Left lung (tissue), 4 donors: ENCODE measurements at regions not wholly inside any gene's neighbourhood (a gene's known extent, or its start where the extent isn't known, plus 50 kb on each side); places are given as distances from the start of the nearest gene placed in this dataset.
A peak's percentile ranks its signal among the peaks of the same experiment; 100 is the strongest.

ENCODE experiments used
- ATAC-seq: fragments of 200-7000 bp; cut with Tn5 transposase; one replicate; pipeline ENCODE4 v1.9.1; 2020; ENCODE audit warnings: moderate library complexity
- DNase-seq, 4 donors: peaks; one replicate each; pipeline ENCODE4 v3.0.0-alpha.2; 2013 to 2020
- H3K27ac ChIP-seq, 2 donors: fragments of 200-600 bp; sonication (generic) in 1 of 2; one replicate each; pipeline versions ENCODE4 v1.5.0 to v1.8.0; 2020 to 2021
- H3K27me3 ChIP-seq, 2 donors: fragments of 200-600 bp; sonication (generic) in 1 of 2; one replicate each; pipeline versions ENCODE4 v1.5.0 to v1.8.0; 2020 to 2021
- H3K36me3 ChIP-seq, 2 donors: fragments of 200-600 bp; sonication (generic) in 1 of 2; one replicate each; pipeline versions ENCODE4 v1.5.0 to v1.8.0; 2020 to 2021
- H3K4me1 ChIP-seq, 2 donors: fragments of 200-600 bp; one replicate each; pipeline ENCODE4 v1.8.0; 2021
- H3K4me3 ChIP-seq, 2 donors: fragments of 200-600 bp; sonication (generic) in 1 of 2; one replicate each; pipeline versions ENCODE4 v1.5.0 to v1.8.0; 2020 to 2021; ENCODE audit warnings: mild to moderate bottlenecking in 1 of 2
- H3K9me3 ChIP-seq, 2 donors: fragments of 200-600 bp; sonication (generic) in 1 of 2; one replicate each; pipeline versions ENCODE4 v1.5.0 to v1.8.0; 2020 to 2021
- CTCF ChIP-seq, 2 donors: fragments of 200-600 bp; sonication (generic) in 1 of 2; IDR thresholded peaks; one replicate each; pipeline versions ENCODE4 v1.5.0 to v1.8.0; 2021; ENCODE audit warnings: antibody characterized with exemption in 2 of 2
- intact Hi-C, 2 donors: fragments of 100-400 bp; cut with DNase I; formaldehyde crosslinking; loops; one replicate each; pipeline versions ENCODE4 v1.11.2 to v1.14.2; 2022
- donor health status: DM: no; HTN: yes; CAD: no.
- donor health status: DM: no; HTN: no; CAD: no.

GRCh38 chr4:106715825-106716224, 320.3 kb downstream of the DKK2 start:
- no peak for ATAC-seq
- no peak overlapping the region for H3K27ac ChIP-seq
- no peaks in the 10 kb centered on the region for H3K36me3 ChIP-seq
- no peak for DNase-seq
- intact Hi-C loops: no loop called here
- no peaks in the 10 kb centered on the region for H3K27me3 ChIP-seq
- no peak for TF ChIP-seq CTCF (IDR thresholded peaks at IDR 0.05)
- no peak overlapping the region for H3K4me3 ChIP-seq
- peaks cover 0 to 4% of the 10 kb centered on the region in 2 donors for H3K9me3 ChIP-seq
- H3K4me1 ChIP-seq: no peaks in the 10 kb centered on the region

DNA sequence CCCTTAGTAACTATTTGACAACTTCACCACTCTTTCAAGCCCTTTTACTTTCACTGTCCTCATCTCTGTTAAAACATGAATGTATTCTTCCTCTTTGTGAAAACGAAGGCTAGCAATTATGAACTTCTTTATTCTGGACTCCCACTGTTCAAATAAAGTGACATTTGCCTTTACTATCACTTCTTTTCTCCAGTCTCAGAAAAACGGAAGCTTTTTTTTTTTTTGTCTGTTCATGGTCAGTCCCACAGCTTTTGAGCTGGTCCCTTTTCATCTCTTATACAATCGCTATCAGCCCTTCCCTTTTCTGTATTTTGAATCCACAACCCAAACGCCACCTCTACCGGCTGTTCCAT, 327.7 kb downstream of the DKK2 start:
- no peaks in the 10 kb centered on the region for H3K4me1 ChIP-seq
- H3K9me3 ChIP-seq: peaks cover 0 to 4% of the 10 kb centered on the region in 2 donors
- no peaks in the 10 kb centered on the region for H3K36me3 ChIP-seq
- peak; percentile 50 for ATAC-seq
- no peak for DNase-seq
- intact Hi-C loops: no loop called here
- TF ChIP-seq CTCF (IDR thresholded peaks at IDR 0.05): no peak
- H3K27me3 ChIP-seq: no peaks in the 10 kb centered on the region
- peak overlapping the region in 1 of 2 donors; percentile 71 for H3K27ac ChIP-seq
- no peak overlapping the region for H3K4me3 ChIP-seq

DNA sequence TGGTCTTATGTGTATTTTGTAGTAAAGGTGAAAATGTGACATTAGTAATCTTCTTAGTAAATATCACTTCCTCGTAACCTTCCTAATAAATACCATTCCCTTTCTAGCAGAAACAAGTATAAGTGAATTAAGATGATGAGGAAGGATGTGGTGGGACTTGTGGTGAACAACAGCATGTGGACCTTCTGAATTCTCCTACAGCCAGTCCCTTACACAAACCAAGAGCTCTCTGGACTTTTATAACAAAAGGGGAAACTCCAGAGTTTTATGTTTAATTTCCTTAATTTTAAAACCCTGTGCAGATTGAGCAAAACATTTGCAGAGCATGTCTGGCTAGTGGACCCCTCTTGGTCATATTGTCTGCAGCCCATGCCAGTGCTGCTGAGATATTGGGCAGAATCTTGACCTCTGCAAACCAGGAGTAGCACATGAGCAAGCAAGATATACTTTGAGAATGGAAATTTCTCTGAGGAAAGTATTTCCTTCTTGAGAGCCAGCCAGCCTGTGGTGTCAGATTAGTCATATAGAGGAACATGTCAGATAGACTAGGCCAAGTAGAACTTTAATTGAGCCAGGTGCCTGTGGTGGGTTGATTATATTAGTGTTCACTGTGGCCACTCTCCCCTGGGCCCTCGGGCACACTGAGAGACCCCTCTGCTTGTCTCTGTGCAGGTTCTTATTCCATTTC, 328.2 kb downstream of the DKK2 start:
- ATAC-seq (peak; percentile 56), DNase-seq (no peak)
- Histone ChIP-seq H3K36me3 (no peaks in the 10 kb centered on the region), H3K4me3 (no peak overlapping the region), H3K27ac (peak overlapping the region in 1 of 2 donors; percentile 71), H3K9me3 (peaks cover 0 to 8% of the 10 kb centered on the region in 2 donors), H3K4me1 (no peaks in the 10 kb centered on the region), H3K27me3 (no peaks in the 10 kb centered on the region)
- intact Hi-C loops: no loop called here
- no peak for TF ChIP-seq CTCF (IDR thresholded peaks at IDR 0.05)

DNA sequence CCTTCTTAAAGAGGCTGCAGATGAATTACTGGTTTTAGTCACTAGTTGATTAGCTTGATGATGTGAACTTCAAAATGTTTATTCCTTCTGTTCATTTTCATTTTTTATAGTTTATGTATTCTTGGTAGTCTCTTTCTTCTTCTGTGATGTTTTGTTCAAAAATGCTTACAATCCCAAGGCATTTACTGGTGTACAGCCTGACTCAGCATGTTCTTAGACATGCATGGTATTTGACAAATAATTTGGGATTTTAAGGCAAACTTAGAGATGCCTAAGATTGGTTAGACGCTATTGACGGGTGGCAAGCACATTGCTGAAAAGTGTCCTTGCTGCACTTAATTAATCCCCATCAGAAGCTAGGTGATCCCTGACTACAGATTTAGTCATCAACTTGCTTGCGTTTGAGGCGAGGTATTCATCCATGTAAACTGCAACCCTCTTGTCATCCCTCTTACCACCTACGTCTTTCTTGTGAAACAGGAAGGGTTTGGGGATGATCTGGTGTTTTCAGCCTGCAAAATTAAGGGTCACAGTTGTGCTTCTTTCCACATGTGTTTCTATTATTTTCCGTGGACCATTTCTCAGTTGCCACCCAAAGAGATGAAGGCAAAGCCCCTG, 331.8 kb downstream of the DKK2 start:
- Histone ChIP-seq H3K27me3 (no peaks in the 10 kb centered on the region), H3K27ac (no peak overlapping the region), H3K36me3 (no peaks in the 10 kb centered on the region), H3K4me1 (no peaks in the 10 kb centered on the region), H3K4me3 (no peak overlapping the region), H3K9me3 (peaks cover 0 to 11% of the 10 kb centered on the region in 2 donors)
- no peak for TF ChIP-seq CTCF (IDR thresholded peaks at IDR 0.05)
- intact Hi-C loops: no loop called here
- ATAC-seq: no peak
- DNase-seq: no peak

DNA sequence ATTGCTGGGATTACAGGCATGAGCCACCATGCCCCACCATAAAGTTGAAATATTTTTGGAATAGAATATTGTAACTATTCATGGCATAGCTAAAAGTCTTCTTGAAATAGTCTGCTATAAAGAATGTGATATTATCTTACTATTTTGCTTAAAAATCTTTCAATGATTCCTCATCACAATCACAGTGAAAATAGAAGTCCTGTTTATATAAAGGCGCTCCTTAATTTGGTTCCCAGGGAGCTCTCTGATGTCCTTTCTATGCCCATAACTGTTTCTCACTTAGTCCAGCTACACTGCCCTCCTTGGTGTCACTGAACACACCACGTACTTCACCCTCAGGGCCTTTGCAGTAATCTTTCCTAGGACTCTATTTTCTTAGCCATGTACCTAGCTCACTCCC, 331.7 kb upstream of the GIMD1 start:
- H3K27me3 ChIP-seq: no peaks in the 10 kb centered on the region
- H3K36me3 ChIP-seq: no peaks in the 10 kb centered on the region
- no peaks in the 10 kb centered on the region for H3K4me1 ChIP-seq
- no peak overlapping the region for H3K4me3 ChIP-seq
- TF ChIP-seq CTCF (IDR thresholded peaks at IDR 0.05): no peak
- ATAC-seq: no peak
- DNase-seq: no peak
- H3K27ac ChIP-seq: no peak overlapping the region
- H3K9me3 ChIP-seq: peaks cover 0 to 11% of the 10 kb centered on the region in 2 donors
- intact Hi-C loops: no loop called here
